ENCODE measurements at regions not wholly inside any gene's neighbourhood (a gene's known extent, or its start where the extent isn't known, plus 50 kb on each side); places are given as distances from the start of the nearest gene placed in this dataset.

DNA sequence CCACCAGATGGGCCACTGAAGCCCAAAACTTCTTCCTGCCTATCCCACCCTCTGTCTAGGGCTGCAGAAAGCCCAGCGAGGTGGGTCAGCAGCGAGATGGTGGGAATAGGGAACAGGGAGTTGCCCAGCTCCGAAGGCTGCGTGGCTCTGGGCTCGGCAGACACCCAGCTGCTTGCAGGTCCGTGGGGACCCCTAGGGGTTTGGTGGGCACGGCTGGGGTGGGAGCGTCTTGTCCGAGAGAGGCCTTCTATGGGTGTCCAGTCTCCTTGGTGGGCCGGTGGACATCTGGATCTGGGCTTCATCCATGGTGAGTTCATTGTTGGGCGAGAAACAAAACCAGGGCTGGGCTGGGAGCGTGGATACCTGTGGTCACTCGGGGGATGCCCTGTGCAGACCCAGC, 1211.0 kb downstream of the BRD1 start:
- H3K36me3 ChIP-seq (ENCODE audit: insufficient read depth, low read length) = no peaks in the 10 kb centered on the region
- H3K27me3 ChIP-seq (ENCODE audit: insufficient read depth, low read length) = no peaks in the 10 kb centered on the region
- H3K9me3 ChIP-seq (ENCODE audit: low read length) = no peaks in the 10 kb centered on the region
- no peak overlapping the region for H3K4me3 ChIP-seq (ENCODE audit: low read length)
- no peaks in the 10 kb centered on the region for H3K4me1 ChIP-seq (ENCODE audit: insufficient read depth, low read length)
- no peak overlapping the region for H2AFZ ChIP-seq (ENCODE audit: low read depth, low read length)

GRCh38 chr22:48615171-48616008, 1212.3 kb downstream of the BRD1 start:
- no peaks in the 10 kb centered on the region for H3K36me3 ChIP-seq (ENCODE audit: insufficient read depth, low read length)
- no peaks in the 10 kb centered on the region for H3K27me3 ChIP-seq (ENCODE audit: insufficient read depth, low read length)
- H2AFZ ChIP-seq (ENCODE audit: low read depth, low read length) = no peak overlapping the region
- H3K4me1 ChIP-seq (ENCODE audit: insufficient read depth, low read length) = no peaks in the 10 kb centered on the region
- H3K4me3 ChIP-seq (ENCODE audit: low read length) = no peak overlapping the region
- H3K9me3 ChIP-seq (ENCODE audit: low read length) = no peaks in the 10 kb centered on the region

DNA sequence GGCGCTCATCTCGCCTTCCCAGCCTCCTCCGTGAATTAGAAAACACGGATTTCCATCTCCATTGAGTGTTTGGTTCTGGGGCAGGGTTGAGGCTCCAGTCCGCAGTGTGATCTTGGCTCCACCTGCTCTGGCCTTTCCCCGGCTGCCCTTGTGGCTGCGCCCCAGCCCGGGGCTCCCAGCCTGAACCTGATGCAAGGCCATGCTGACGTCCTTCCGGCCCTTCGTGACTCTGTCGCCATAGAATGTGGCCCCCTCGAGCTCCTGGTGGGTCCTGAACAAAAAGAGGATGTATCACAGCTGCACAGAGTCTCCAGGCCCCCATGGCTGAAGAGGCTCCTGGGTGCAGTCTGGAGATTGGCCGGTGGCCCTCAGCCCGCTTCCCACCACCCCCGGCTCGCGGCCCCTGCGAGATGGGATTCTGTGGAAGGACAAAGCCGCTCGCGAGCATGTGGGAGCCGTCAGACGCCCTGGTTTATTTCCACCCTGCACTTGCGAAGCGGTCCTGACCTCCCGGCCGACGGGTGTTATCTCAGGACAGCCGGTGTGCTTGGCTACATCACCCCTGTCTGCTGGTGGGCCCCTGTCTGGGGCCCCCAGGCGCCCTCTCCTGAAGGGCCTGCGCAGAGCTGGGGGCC, 1214.0 kb downstream of the BRD1 start:
- no peaks in the 10 kb centered on the region for H3K9me3 ChIP-seq (ENCODE audit: low read length)
- H3K4me3 ChIP-seq (ENCODE audit: low read length) = no peak overlapping the region
- no peaks in the 10 kb centered on the region for H3K27me3 ChIP-seq (ENCODE audit: insufficient read depth, low read length)
- no peaks in the 10 kb centered on the region for H3K36me3 ChIP-seq (ENCODE audit: insufficient read depth, low read length)
- no peak overlapping the region for H2AFZ ChIP-seq (ENCODE audit: low read depth, low read length)
- H3K4me1 ChIP-seq (ENCODE audit: insufficient read depth, low read length) = no peaks in the 10 kb centered on the region

DNA sequence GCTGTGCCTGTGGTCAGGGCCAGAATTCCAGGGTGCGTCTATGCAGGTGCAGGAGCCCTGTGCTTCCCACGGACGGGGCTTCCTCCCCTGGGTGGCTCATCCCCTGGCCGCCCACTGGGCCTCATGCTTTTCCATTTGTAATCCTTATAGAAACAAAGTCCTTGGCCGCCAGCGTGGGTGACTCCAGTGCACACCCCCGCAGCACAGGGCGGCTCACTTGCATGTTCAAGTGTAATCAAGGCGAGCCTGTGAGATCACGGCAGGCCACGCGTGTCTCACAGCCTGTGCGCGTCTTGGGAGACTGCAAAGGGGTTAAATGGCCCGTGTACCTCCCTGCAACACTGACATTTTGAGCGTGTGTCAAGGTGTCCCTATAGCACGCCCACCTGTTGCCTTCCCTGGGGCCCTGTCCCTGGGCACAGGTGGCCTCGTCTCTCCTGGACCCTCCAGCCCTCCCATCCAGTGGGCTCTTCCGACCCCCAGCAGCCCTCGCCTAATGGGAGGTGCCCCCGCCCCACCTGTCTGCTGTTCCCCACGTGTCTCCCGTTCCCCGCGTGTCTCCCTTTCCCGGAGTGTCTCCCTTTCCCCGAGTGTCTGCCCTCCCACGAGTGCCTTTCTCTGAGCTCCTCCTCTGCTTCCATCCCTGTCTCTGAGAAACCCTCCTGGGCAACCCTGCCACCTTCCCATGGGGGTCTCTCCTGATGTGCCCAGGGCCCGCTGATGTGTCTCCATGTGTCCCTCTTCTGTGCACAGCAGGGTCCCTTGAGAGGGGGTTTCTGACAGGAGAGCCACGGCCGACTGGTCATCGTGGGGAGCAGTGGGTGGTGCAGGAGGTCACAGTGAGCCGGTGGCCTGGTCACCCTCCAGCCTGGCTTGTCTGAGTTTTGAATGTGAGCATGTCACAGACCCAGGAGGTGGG, 1215.3 kb downstream of the BRD1 start:
- no peak overlapping the region for H2AFZ ChIP-seq (ENCODE audit: low read depth, low read length)
- no peaks in the 10 kb centered on the region for H3K9me3 ChIP-seq (ENCODE audit: low read length)
- no peaks in the 10 kb centered on the region for H3K4me1 ChIP-seq (ENCODE audit: insufficient read depth, low read length)
- H3K4me3 ChIP-seq (ENCODE audit: low read length) = no peak overlapping the region
- H3K36me3 ChIP-seq (ENCODE audit: insufficient read depth, low read length) = no peaks in the 10 kb centered on the region
- no peaks in the 10 kb centered on the region for H3K27me3 ChIP-seq (ENCODE audit: insufficient read depth, low read length)

- H3K9me3 ChIP-seq (ENCODE audit: low read length) = peaks cover 4% of the 10 kb centered on the region
- H3K36me3 ChIP-seq (ENCODE audit: insufficient read depth, low read length) = no peaks in the 10 kb centered on the region
- H2AFZ ChIP-seq (ENCODE audit: low read depth, low read length) = no peak overlapping the region
- H3K4me1 ChIP-seq (ENCODE audit: insufficient read depth, low read length) = no peaks in the 10 kb centered on the region
- no peak overlapping the region for H3K4me3 ChIP-seq (ENCODE audit: low read length)
- no peaks in the 10 kb centered on the region for H3K27me3 ChIP-seq (ENCODE audit: insufficient read depth, low read length)
Observed at GRCh38 chr22:48609279-48609865, 1218.3 kb downstream of the BRD1 start.

DNA sequence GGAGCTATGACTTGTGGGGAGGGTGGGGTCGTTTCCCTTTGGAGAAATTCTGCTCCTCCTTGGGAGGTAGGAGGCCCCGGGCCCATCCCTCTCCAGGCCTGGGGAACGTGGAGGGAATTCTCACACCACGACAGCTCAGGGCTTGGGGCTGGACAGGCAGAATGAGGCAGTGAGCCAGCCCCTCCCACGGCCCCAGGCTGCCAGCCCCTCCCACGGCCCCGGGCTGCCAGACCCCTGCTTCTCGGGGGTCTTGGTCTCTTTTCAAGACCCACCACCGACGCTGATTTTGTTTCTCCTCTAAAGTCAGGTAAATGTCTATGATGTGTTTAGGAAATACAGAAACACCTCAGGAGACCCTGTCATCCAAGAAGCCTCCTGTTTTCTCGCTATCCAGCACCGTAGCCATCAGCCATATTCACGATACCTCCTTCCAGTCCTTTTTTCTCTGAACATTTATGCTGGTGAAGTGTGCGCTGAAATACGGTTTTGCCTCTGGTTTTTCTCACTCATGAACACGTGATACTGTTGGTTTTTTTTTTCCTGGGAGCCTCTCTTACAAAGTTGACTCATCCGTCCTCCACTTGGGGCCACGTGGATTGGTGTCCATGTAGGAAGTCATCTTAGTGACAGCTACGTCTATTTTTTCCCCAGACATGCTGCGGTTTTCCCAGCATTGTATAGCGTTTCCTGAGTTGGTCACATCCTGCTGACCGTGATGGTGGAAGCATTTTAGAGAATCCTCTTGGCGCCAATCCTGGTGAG, 1219.6 kb downstream of the BRD1 start:
- H3K4me1 ChIP-seq (ENCODE audit: insufficient read depth, low read length) = no peaks in the 10 kb centered on the region
- H3K36me3 ChIP-seq (ENCODE audit: insufficient read depth, low read length) = no peaks in the 10 kb centered on the region
- H2AFZ ChIP-seq (ENCODE audit: low read depth, low read length) = no peak overlapping the region
- H3K4me3 ChIP-seq (ENCODE audit: low read length) = no peak overlapping the region
- no peaks in the 10 kb centered on the region for H3K27me3 ChIP-seq (ENCODE audit: insufficient read depth, low read length)
- peaks cover 4% of the 10 kb centered on the region for H3K9me3 ChIP-seq (ENCODE audit: low read length)

GRCh38 chr22:48606684-48607307, 1220.9 kb downstream of the BRD1 start:
- Histone ChIP-seq H3K36me3 (ENCODE audit: insufficient read depth, low read length) (no peaks in the 10 kb centered on the region), H3K27me3 (ENCODE audit: insufficient read depth, low read length) (no peaks in the 10 kb centered on the region), H3K4me3 (ENCODE audit: low read length) (no peak overlapping the region)

GRCh38 chr22:48605856-48606481, 1221.7 kb downstream of the BRD1 start:
- peaks cover 4% of the 10 kb centered on the region for H3K9me3 ChIP-seq (ENCODE audit: low read length)
- H3K36me3 ChIP-seq (ENCODE audit: insufficient read depth, low read length) = no peaks in the 10 kb centered on the region
- H2AFZ ChIP-seq (ENCODE audit: low read depth, low read length) = no peak overlapping the region
- no peak overlapping the region for H3K4me3 ChIP-seq (ENCODE audit: low read length)
- H3K4me1 ChIP-seq (ENCODE audit: insufficient read depth, low read length) = no peaks in the 10 kb centered on the region
- no peaks in the 10 kb centered on the region for H3K27me3 ChIP-seq (ENCODE audit: insufficient read depth, low read length)

More at GRCh38 chr22:48606684-48607307, 1220.9 kb downstream of the BRD1 start:
- Histone ChIP-seq H3K9me3 (ENCODE audit: low read length) (peaks cover 4% of the 10 kb centered on the region), H2AFZ (ENCODE audit: low read depth, low read length) (no peak overlapping the region), H3K4me1 (ENCODE audit: insufficient read depth, low read length) (no peaks in the 10 kb centered on the region)

- Histone ChIP-seq H3K9me3 (ENCODE audit: low read length) (peaks cover 4% of the 10 kb centered on the region), H3K4me3 (ENCODE audit: low read length) (no peak overlapping the region), H3K36me3 (ENCODE audit: insufficient read depth, low read length) (no peaks in the 10 kb centered on the region), H3K4me1 (ENCODE audit: insufficient read depth, low read length) (no peaks in the 10 kb centered on the region), H2AFZ (ENCODE audit: low read depth, low read length) (no peak overlapping the region), H3K27me3 (ENCODE audit: insufficient read depth, low read length) (no peaks in the 10 kb centered on the region)
Observed at GRCh38 chr22:48605125-48605524, 1222.5 kb downstream of the BRD1 start.

DNA sequence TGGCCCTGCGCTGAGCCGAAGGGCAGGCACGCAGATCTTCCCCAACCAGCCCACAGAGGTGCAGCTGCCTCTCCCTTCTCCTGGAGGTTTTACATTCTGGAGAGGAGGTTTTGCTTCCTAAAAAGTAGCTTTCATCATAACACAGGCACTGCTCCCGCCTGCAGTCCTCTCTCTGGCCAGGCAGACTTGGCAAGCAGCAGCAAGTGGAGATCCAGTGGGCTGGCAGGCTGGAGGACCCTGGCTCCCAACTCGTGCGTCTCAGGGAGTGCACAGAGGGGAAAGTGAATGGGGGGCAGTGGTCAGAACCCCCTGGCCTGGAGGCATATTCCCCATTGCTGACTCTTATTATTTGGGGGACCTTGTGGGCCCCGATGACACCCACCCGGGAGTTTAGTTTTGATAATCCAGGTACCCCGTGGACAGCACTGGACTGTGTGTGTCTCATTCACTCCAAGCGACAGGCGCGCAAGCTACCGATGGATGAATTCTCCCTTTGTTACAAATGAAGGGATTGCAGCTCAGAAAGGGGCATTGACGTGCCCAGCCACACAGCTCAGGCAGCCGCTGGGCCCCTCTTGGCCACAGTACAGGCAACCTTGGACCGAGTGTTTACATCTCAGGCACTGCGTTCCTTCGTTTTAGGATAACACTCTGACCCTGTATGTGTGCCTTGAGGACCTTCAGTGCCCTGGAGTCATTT, 1223.9 kb downstream of the BRD1 start:
- H3K4me3 ChIP-seq (ENCODE audit: low read length) = no peak overlapping the region
- no peaks in the 10 kb centered on the region for H3K27me3 ChIP-seq (ENCODE audit: insufficient read depth, low read length)
- H3K4me1 ChIP-seq (ENCODE audit: insufficient read depth, low read length) = no peaks in the 10 kb centered on the region
- no peak overlapping the region for H2AFZ ChIP-seq (ENCODE audit: low read depth, low read length)
- H3K9me3 ChIP-seq (ENCODE audit: low read length) = peaks cover 7% of the 10 kb centered on the region
- H3K36me3 ChIP-seq (ENCODE audit: insufficient read depth, low read length) = no peaks in the 10 kb centered on the region

- Histone ChIP-seq H3K36me3 (ENCODE audit: insufficient read depth, low read length) (no peaks in the 10 kb centered on the region), H3K9me3 (ENCODE audit: low read length) (peaks cover 7% of the 10 kb centered on the region), H3K27me3 (ENCODE audit: insufficient read depth, low read length) (no peaks in the 10 kb centered on the region), H3K4me1 (ENCODE audit: insufficient read depth, low read length) (no peaks in the 10 kb centered on the region), H3K4me3 (ENCODE audit: low read length) (no peak overlapping the region), H2AFZ (ENCODE audit: low read depth, low read length) (no peak overlapping the region)
Observed at GRCh38 chr22:48602805-48603518, 1224.7 kb downstream of the BRD1 start.

All from neuron (in vitro differentiated cells).